GM20431 (cell line): ENCODE measurements at regions not wholly inside any gene's neighbourhood (a gene's known extent, or its start where the extent isn't known, plus 50 kb on each side); places are given as distances from the start of the nearest gene placed in this dataset.

ENCODE experiments used
- in situ Hi-C: fragments of 300-500 bp; cut with MseI, MboI; formaldehyde crosslinking; loops from one replicate; pipeline ENCODE4 v1.15.0; 2020; ENCODE audit warnings: low sequenced_read_pairs; ENCODE audit not compliant: unreplicated experiment

DNA sequence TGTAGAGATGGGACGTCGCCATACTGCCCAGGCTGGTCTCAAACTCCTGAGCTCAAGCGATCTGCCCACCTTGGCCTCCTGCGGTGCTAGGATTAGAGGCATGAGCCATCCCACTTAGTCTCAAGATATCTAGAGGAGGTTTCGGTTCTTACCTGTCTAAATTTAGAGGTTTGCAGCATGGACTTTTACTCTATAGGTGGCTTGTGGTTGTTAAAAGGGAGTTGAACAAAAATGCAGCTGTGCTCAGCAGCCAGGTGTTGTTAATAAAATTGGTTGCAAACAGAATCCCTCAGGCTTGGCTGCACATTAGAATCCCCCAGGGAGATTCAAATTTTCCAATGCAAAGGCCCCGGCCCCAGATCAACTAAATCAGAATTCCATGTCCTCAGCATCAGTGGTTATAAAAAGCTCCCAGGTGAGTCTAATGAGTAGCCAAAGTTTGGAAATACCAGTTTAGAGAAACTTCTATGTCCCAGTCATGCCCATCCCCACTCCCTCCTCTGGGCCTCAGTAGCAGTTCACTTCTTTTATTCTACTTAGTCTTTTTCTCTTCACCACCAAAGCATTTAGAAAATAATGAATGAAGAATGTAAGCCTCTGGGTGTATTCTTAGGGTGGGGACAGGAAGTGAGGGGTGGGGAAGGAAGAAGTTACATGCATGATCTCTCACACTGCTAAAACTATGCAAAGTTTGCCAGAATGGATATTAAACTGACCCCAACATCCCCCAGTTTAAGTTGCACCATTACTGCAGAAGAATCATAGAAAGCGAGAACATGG is 471.0 kb downstream of the COG6 start:
- in situ Hi-C loops: no loop called here

DNA sequence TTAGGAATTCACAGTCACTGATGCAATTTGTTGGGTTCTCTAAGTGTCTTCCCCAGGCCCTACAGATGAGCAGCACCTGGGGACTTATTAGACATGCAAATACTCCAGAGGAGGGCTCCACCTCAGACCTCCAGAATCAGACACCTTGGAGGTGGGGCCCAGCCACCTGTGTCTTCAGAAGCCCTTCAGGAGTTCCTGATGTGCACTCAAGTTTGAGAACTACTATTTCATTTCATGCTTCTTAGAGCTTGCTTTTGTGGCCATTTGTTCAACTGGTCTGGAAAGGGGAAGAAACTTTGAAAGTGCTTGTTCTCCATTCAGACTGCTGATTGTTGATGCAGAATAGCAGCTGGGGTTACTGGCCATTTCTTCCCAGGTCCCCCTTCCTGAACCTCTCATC is 472.0 kb downstream of the COG6 start:
- in situ Hi-C loops: no loop called here

DNA sequence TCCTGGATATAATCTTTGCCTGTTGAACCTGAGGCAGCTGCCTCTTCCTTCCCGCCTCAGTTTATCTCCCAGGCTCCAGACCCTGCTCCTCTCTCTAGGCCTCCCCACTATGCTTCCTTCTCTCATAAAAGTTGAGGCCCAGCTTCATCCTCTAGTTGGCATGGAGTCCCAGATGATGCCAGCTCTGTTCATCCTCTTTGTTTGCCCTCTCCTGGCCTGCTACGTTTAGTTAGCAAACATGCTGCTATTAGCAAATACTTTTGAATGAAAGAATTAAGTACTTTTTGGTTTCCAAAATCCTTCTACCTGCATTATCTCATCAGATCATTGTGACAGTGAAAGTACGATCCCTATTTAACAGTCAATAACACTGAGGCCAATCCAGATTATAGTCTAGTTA is 472.5 kb downstream of the COG6 start:
- in situ Hi-C loops: no loop called here

DNA sequence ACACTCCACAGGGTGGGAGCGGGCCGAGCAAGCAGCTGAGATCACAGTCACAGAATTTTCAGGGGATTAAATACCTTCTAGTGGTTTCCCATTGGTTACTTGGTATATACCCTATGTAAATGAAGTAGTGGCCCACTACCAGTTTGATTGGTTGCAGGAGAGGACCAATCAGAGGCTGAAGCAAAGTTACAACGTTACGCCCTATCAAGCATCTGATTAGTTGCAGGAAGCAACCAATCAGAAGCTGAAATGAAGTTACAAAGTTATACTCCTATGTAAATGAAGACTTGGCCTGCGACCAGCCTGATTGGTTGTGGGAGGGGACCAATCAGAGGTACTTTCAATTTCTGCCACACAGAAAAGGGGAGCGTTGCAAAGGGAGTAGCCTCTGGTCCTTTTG is 474.0 kb downstream of the COG6 start:
- in situ Hi-C loops: no loop called here

DNA sequence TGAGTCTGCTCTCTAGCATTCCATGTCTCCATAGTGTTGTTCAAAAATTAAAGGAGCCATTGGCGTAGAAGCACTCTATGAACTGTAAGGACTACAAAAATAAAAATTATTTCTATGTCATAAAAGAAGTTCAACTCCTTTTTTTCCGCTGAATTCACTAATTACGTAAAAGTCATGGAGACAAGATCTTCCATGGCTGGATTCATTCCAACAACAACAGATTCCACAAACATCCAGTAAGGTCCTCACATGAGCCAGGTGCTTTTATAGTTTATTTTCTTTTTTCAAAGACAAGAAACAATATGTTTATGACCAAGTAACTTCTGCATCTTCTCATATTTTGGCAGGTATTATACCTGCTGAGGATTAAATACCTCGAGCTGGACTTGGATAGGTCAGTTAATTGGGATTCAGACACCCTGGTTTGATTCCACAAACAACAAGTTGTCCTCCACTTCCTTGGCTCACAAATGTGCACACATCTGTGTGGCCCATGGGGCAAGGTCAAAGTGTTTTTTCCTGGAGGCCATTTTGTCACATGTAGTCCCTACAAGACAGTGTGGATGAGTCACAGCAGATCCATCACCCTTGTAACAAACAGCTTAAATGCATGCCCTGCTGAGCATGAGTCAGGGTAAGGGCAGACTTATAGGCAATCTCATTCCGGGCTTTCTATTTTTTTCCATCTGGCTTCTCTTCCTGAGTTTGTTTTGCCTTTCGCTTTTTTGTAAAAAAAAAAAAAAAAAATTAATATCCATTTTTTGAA is 475.6 kb downstream of the COG6 start:
- in situ Hi-C loops: no loop called here

DNA sequence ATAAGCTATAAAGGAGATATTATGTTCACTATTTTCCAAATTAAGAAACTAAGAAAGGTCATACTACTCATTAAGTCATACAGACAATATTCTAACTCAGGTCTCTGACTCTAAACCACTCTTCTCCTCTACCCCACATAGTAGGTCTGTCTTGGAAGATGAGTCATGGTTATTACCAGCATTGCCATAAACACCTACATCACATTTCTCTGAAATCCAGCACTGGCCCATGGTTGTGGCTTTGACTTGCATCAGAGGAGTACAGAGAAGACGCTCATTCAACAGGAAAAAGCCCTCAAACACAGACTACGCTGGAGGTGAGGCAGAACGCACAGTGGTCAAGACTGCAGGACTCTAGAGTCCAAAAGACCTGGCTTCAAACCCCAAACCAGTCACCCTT is 476.8 kb downstream of the COG6 start:
- in situ Hi-C loops: no loop called here

DNA sequence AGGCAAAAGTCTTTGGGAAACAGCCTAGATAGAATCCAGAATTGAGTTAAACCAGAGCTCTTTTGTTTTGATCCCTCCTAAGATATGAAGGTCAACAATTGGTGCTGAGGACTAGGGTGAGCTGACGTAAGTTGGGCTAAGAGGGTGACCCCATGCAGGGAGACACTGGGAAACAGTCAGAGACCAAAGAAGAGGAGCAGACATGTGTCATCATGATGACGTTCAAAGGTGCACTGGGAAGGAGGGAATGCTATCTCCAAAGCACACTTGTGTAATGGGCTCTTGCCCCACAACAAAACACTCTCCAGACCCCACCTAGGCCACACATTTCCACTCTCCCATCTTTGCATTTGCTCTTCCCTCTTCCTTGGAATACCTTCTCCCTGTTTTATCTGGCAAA is 481.4 kb downstream of the COG6 start:
- in situ Hi-C loops: no loop called here

DNA sequence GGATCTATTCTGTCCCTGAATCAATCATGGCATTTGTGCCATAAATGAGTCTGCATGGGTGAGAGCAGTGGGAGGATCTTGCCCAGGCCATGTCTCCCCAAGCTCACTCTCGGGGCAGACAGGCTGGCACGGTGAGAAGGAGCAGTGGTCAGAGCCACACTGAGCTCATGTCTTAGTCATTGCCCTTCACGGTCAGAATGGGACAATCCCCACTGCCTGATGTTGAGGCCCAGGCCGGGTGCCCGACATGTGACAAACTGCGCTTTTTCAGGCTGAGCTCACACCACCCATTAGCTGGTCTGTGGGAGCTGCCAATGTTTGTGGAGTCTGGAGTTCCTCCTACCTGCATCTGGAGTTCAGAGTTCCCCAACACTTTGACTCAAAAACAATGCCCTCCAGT is 481.9 kb downstream of the COG6 start:
- in situ Hi-C loops: no loop called here

DNA sequence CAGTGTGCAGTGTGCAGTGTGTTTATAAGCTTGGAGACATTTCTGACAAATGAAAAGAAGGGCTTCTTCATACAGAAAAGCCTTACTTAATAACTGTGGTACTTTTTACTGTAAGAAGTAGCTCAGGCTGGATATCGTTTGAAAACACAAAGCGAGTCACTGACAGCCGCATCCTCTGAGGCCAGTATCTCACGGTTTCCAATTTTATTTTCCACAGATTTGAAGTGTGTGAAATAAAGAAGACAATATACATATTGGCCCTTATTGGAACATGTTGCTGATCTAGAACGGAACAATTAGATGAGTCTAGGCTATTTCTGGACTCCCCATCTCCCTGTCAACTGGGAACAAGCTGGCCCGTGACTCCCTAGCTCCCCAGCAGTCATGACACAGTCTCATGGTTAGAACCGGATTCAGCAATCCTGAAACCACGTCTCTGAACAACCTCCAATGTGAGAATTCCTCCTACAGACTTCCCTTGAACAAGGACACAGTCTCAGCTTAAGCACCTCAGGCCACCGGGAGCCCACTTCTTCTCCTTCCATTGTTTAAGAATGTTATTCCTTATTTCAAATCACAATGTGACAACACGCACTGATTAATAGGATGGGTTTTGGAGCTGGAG is 484.5 kb downstream of the COG6 start:
- in situ Hi-C loops: no loop called here

DNA sequence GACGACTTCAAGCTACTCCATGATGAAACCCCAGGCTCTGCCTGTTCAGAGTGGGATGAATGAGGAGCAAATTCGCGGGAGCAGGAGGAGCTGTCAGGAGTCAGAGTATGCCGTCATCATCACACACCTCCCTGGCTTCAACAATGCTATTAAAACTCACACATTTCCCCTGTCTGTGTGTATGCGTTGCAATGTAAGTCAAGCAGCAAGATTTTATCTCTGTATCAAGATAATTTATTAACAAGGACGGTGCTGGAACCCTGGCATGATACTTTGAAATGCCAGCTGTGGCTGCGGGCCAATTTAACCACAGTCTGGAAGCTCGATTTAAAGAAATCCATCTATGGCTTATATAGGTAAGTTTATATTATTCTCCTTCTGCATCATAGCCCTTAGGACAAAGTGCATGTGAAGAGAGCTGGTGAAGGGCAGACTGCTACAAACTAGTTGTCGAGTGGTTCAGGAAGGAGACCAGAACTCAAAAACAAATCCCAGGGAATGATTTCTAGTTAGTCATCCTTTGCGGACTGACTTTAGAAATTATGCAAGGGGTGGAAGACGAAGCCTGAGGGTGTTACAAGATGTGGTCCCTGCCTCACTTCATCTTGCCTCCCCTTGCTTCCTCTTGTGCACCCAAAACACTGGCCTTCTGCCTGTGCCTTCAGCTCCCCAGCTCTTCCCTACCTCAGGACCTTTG is 486.5 kb downstream of the COG6 start:
- in situ Hi-C loops: no loop called here

DNA sequence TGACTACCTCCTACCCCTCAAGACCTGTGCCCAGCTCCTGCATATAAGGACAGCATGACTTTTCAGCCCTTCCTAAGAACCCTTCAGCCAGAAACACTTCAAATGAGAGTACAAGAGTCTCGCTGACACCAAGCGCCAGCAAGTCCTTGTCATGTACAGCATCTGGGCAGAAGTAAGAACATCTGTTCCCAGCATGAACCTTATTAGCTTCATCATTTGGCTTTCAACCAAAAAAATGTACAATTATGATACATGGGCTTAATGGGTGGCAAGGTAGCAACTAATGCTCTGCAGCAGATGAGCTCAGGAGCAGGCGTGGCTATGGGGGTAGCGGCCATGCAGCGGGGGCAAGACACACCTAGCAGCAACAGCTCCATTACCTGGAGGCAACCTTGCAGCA is 487.6 kb downstream of the COG6 start:
- in situ Hi-C loops: no loop called here

DNA sequence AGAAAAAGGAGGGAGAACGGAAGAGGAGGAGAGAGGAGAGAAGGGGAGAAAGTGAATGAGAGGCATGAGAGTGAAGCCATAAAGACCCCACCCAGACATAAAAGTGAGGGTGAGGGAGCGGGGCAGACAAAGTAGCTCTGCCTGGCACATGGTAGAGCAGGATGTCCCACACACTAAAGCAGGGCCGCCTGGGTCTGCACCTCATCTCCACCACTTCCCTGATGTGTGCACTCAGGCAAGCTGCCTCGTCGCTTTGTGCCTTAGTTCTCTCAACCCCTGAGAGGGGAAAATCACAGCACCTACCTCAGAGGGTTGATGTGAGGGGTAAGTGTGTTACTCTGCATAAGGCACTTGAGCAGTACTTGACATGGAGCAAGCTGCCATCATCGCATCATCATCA is 488.1 kb downstream of the COG6 start:
- in situ Hi-C loops: no loop called here

DNA sequence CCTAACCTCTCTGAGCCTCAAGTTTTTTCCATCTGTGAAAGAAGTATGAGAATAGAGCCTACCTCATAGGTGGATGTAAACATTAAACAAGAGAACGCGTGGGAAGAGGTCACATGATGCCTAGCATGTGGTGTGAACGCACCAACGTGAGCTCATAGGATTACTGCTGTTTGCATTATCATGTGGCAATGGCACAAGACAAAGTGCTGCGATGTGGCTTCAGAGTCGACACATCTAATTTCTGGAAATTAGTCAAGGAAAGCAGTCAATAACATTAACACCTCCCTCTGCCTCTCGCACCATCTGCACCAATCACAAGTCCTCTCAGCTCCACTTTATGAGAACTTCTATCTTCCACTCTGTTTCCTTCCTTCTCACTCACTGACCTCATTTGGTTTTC is 489.7 kb downstream of the COG6 start:
- in situ Hi-C loops: no loop called here

DNA sequence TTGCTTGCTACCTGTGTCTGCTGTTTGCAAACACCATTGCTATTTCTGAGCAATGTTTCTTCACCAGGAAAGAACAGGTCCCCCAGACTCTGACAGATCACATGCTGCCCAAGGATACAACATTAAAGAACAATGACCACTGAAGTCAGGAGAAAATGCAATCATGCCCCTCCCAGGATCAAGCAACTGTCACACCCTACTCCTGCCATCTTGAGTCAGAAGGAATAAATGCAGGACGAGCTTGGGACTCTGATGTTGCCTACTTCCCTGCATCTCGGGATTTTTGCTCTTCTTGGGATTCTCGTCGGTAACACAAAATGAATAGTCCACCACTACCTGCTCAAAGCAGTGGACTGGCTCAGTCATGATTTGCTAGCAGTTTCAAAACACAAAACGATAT is 490.6 kb downstream of the COG6 start:
- in situ Hi-C loops: no loop called here

DNA sequence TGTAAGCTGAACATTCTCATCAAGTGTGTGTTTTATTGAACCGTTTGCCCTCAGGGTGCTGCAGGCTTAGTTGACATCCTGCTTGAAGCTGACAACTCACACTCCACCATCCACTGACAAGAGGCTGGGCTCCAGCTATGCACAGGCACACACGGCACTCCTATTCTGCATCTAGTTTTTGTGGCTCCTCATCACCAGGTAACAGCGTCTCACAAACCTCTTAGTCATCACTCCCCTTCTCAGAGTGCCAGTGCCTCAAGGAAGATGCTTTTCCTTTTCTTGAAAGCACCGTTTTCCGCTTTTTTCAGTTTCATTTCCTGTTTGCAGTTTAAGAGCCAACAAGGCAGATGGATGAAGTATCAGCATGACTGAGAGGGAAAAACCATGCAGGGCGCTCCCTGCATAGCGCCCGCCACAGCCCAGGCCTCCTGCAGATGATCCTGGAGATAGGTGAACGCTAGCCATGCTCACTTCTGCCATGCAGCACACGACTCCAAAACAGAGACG is 491.2 kb downstream of the COG6 start:
- in situ Hi-C loops: no loop called here

DNA sequence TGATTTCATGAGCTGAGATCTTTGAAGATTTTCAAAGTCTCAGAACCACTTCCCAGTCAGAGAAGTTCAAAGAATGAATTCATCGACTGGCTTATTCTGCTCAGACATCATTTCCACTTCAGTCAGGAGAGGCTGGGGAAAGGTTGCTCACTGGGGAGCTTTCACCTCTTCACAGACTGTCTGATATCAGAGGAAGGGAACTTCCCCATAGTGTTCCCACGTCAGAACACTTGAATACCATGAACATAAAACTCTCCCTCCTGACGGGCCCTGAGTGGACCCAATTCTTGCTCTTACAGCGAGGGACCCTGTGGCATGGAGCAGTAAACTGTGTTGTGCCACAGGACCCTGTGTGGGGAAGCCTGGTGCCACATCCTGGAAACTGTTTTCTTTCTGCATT is 492.6 kb downstream of the COG6 start:
- in situ Hi-C loops: no loop called here

DNA sequence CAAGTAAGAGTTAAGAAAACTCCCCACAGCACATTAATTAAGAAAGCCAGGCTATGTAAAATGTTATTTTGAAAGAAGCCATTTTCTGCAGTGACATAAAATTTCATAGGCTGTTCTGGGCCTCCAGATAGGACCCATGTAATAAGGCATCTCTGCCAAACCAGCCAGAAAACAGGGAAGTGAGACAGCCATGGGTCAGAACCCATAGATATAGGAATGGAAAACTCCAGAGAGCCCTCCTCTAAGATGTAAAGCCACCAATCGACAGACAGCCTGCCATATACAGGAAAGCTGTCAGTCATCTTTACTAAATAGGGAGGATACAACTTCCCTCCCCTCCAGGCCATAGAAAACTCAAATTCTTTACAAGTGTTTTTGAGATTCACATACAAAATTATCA is 493.3 kb downstream of the COG6 start:
- in situ Hi-C loops: no loop called here

DNA sequence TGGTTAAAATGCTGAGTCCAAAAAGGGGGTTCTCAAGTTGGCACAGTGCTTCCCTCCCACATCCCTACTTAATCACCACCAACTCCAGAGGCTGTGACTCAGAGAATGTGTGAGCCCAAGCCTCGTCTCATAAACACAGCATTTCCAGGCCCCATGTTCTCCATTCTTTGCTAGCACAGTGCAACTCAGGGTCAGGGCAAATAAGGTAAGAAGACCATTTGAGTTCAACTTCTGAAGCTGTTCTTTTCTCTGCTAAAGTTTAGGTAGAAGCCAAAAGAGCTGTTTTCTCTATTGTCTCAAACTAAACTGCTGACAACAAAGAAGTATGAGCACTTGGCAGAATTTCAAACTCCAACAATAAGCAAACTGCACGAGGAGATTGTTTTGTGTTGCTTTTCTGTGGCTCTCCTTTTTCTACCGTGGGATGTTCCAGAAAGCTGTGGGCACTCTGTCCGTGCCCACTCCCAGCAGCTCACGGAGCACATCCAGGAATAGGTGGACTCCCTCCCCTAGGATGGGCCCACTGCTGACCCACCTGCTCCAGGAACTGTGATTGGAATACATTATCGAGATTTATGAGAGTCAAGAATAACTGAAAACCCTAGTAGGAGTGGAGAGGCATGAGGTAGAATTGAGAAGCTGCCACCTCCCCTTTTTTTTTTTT is 494.3 kb downstream of the COG6 start:
- in situ Hi-C loops: no loop called here

DNA sequence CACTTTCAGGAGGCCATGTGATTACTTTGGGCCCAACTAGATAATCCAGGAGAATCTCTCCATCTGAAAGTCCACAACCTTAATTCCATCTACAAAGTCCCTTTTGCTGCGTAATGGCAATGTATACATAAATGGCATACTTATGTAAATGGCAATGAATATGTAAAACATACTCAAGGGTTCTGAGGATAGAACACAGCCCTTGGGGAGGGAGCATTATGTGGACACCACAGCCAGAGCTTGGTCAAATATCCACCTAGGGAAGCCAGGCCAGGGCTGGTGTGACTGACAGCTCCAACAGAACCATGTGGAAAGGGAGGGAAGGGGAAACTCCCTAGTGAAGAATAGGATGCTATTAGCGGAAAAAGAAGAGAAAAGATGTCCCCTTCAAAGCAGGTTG is 496.2 kb downstream of the COG6 start:
- in situ Hi-C loops: no loop called here

DNA sequence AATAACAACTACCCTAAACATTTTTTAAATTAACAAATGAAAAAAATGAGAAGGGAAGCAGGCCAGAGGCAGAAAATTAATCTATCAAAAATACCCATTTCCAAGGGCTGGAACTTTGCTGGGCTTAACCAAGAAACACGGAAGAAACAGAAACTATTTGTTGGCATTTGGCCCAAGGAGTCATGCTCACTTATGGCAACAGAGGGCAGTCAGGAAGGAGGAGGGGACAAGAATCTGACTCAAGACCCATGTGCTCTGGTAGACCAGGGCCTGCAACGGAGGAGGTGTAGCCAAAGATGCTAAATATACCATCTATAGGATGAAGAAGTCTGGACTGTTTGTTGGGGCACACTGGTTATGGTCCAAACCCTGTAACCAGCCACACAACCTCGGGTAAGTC is 496.7 kb downstream of the COG6 start:
- in situ Hi-C loops: no loop called here
